Stimulated activated CD4-positive, alpha-beta T cell treated with anti-CD3 and anti-CD28 coated beads, Interleukin-1b, Interleukin-23, amount 100 ng/mL, for 1 hour (primary cell): ENCODE measurements at regions not wholly inside any gene's neighbourhood (a gene's known extent, or its start where the extent isn't known, plus 50 kb on each side); places are given as distances from the start of the nearest gene placed in this dataset.

Source experiments
- DNase-seq, 2 donors: peaks; one replicate each; pipeline ENCODE4 v3.0.0-alpha.2; 2020; ENCODE audit warnings: low read depth in 2 of 2

GRCh38 chr4:110959041-110959643 lies 336.3 kb upstream of the PITX2 start:
- DNase-seq, result no peak

GRCh38 chr4:110961066-110961465 lies 338.2 kb upstream of the PITX2 start:
- no peak for DNase-seq

GRCh38 chr4:110962616-110963015 lies 339.7 kb upstream of the PITX2 start:
- DNase-seq, result no peak

GRCh38 chr4:110963662-110964280 lies 340.9 kb upstream of the PITX2 start:
- no peak for DNase-seq

- no peak for DNase-seq
Observed at GRCh38 chr4:110967936-110968335, 345.1 kb upstream of the PITX2 start.

- DNase-seq, result no peak
Observed at GRCh38 chr4:110970642-110971041, 347.8 kb upstream of the PITX2 start.

- no peak for DNase-seq
Observed at GRCh38 chr4:110975338-110975737, 352.5 kb upstream of the PITX2 start.

GRCh38 chr4:110977554-110977953 lies 354.7 kb upstream of the PITX2 start:
- no peak for DNase-seq

GRCh38 chr4:110978761-110979160 lies 355.9 kb upstream of the PITX2 start:
- DNase-seq, result no peak

GRCh38 chr4:110982486-110982885 lies 359.6 kb upstream of the PITX2 start:
- DNase-seq, result no peak

GRCh38 chr4:110988722-110989121 lies 365.8 kb upstream of the PITX2 start:
- no peak for DNase-seq

GRCh38 chr4:110989125-110989524 lies 366.2 kb upstream of the PITX2 start:
- DNase-seq, result no peak

- no peak for DNase-seq
Observed at GRCh38 chr4:110994781-110995180, 371.9 kb upstream of the PITX2 start.

GRCh38 chr4:110998320-110998719 lies 375.4 kb upstream of the PITX2 start:
- no peak for DNase-seq

GRCh38 chr4:111011458-111011857 lies 388.6 kb upstream of the PITX2 start:
- DNase-seq, result no peak

GRCh38 chr4:111013846-111014245 lies 391.0 kb upstream of the PITX2 start:
- no peak for DNase-seq

- no peak for DNase-seq
Observed at GRCh38 chr4:111014537-111014936, 391.7 kb upstream of the PITX2 start.

- no peak for DNase-seq
Observed at GRCh38 chr4:111016416-111016815, 393.5 kb upstream of the PITX2 start.

GRCh38 chr4:111018216-111018615 lies 395.3 kb upstream of the PITX2 start:
- DNase-seq, result no peak

GRCh38 chr4:111020476-111020875 lies 397.6 kb upstream of the PITX2 start:
- no peak for DNase-seq

GRCh38 chr4:111020961-111021360 lies 398.1 kb upstream of the PITX2 start:
- DNase-seq, result no peak

- no peak for DNase-seq
Observed at GRCh38 chr4:111022758-111023157, 399.9 kb upstream of the PITX2 start.

- no peak for DNase-seq
Observed at GRCh38 chr4:111027526-111027925, 404.6 kb upstream of the PITX2 start.

GRCh38 chr4:111028795-111029194 lies 405.9 kb upstream of the PITX2 start:
- no peak for DNase-seq
